T1000 (cell line): ENCODE measurements at regions not wholly inside any gene's neighbourhood (a gene's known extent, or its start where the extent isn't known, plus 50 kb on each side); places are given as distances from the start of the nearest gene placed in this dataset.
"Not testable (repeated sequence)": the region's sequence is repeated elsewhere in the genome, so short reads cannot be mapped to it uniquely, and the experiment has no call there.

Experiments
- DNase-seq: peaks from one replicate; lab custom pipeline; 2025; ENCODE audit warnings: mixed read lengths; lab: John Stamatoyannopoulos, UW

DNA sequence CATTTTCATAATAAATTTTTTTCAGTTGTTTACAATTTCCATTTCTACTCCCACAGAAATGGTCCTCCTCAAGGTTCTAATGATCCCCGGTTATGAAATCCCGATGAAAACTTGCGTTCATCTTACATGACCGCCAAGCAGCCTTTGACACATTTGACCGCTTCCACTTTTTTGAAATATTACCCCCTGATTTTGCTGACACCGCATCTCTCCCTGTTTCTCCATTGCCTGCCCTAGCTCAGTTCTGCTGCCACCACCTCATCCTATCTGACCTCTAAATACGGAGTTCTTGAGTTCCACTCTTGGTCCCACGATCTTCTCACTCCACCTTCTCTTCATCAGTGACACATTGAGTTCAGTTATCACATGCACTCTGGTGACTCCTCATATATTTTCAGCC is 74.1 kb downstream of the SLC35B3 start:
- no peak for DNase-seq

DNA sequence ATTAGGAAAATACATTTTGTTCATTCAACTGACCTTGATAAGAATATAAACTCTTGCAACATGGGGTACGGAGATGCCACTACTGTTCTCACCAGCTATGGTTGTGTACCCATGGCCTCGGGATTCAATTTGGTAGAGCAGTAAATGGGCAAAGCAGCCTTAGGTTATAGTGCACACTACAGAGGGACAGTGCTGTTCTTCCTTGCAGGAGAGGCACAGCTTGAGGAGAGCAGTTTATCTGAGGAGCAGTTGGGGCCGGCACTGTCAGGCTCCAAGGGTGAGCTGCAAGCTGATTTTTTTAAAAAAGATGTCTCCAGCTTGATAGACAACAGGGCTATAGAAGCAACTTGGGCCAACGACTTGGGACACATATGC is 82.4 kb downstream of the SLC35B3 start:
- no peak for DNase-seq

DNA sequence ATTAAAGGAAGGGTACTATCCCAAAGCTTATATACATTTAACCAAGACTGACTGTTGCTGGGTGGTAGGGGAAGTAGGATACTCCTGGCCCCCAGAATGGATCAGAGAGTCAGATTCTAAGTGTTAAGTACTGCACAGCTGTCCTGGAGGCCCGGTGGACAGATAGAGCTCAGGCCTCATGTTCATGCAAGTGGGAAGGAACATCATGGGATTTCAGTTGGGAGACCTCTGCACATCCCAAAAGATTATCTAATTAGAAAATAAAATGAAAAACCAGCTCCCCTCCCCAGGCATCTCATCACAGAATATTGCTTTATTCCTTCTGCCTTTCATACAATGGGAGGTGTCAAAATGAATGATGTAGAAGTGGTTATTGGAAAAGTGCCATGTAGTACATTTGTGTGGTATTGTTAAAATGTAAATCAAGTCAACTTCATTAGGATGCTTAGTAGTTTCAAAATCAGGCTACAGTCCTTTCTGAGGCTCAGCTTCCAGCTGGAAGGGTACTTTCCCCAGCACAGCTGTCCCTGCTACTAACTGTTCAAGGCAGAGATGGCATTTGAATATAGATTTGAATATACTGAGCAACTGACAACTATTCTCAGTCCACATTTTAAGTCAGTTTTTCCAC is 82.9 kb downstream of the SLC35B3 start:
- DNase-seq: no peak

DNA sequence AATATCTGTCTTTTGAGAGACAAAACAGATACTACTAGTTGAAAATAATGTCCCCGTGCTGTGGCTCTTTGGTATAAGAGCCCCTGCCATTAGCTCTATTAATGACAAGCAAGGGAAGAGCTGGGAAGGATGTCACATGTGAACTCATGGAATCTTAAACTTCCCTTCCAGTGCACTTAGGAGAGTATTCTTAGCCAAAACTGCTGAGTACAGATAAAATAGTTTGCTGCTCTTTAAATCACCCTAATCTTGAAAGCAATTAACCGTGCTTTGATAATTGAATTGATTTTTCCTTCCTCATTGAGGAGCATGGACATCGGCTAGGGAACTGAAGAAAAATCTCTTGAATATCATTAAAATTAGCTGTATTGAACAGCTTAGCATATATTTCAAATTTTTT is 91.7 kb downstream of the SLC35B3 start:
- DNase-seq: no peak

DNA sequence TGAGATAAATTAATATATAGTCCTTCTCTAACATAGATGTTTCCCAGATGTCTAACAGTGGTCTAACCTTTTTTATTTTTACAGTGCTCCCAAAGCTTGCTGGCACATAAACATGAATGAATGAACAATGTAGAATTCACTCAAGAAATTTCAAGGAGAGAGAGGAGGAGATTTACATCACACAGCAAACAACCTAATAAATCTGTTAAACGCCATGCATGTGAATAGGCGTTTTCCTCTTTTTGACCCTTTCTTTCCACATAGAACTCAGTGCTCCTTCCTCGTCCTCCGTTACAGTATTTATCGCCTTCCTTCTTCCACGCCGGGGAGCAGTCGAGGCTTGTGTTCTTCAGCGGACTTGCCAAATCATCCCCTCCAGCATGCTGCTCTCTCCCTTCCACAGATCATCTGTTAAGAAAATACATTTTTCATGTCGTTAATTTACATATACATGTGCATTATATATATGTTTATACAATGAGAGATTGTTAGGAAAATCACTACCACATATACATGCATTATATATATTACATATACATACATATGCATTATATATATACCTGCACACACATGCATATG is 93.0 kb downstream of the SLC35B3 start:
- no peak for DNase-seq

DNA sequence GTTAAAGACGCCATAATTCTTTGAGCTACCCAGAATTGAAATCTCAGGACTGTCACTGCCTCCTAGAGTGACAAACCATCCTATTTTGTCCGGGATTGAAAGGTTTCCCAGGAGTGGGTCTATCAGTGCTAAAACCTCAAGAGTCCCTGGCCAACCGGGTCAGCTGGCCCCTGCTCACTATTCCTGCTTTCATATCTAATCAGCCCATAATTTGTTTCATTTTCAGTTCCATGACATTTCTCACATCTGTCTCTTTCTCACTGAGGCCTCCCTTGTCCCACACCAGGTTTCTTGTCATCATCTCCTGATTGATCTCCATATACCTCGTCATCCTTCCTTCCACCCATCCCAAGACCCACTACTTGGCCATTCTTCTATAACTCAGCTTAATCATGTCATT is 98.2 kb downstream of the SLC35B3 start:
- DNase-seq: no peak

DNA sequence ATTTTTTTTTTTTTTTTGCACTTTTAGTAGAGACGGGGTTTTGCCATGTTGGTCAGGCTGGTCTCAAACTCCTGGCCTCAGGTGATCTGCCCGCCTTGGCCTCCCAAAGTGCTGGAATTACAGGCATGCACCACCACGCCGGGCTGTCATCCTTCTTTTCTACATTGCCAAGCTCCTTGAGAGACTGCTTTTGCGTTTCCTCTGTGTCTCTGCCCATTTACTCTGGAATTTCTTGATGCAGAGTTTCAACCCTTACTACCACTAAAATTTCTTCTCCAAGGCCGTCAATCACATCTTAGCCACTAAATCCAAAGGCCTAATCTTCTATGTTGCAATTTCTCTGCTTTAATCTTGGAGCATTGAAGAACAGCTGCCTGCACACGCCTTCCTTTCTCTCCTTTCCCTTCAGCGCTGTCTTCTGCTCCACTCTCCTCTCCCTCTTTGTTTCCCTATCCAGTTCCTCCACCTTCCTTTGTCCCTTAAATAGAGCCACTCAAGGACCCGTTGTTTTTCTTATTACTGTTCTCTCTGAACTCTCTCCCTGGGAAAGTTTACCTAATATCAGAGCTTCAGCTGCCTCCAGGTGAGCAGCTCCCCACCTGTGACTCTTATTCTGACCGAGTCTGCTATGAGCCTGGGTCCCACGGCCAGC is 98.8 kb downstream of the SLC35B3 start:
- no peak for DNase-seq

DNA sequence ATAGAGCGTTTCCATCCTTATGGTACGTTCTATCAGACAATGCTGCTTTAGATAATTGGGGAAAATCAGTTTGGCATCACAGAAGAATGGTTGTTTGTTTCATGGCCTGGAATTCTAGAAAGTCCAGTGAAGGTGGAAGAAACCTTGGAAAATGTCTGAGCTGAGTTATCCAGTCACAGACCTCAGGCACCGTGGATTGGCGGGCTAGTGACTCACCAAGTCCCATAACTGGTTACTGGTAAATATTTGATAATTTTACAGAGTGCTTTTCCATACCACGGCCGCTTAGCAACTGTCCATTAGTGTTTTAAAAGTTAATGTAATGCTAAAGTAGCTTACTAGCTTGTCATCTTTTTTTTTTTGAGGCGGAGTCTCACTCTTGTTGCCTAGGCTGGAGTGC is 99.4 kb downstream of the SLC35B3 start:
- no peak for DNase-seq

DNA sequence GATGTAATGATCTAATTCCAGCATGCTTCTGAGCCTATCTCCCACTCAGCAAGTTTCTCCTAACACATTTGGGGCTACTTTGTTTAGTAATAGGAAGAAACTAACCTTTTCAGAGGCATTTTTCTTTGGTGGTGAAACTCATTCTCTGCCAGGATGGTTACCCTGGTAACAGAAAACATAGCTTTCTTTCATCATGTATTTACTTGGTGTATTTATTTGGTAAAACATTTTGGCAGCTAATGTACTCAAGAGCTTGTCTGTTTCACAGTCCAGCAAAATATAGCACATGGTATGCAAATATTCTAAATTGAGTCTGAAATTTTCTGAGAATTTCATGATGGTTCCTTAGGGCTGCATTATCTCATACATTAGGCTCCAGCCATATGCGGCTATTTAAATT is 100.0 kb downstream of the SLC35B3 start:
- DNase-seq: no peak

DNA sequence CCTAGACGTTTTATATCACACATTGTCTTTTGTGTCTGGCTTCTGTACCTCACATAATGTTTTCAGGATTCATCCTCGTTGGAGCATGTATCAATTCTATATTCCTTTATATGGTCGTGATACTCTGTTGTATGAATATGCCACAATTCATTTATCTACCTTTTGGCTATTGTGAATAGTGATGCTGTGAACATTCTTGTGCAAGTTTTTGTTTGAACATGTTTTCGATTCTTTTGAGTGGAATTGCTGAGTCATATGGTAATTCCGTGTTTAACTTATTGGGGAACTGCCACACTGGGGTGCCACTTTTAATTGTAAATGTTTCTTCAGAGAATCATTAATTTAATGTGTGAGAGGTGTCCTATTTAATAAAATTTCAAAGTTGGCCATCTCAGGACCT is 101.2 kb downstream of the SLC35B3 start:
- no peak for DNase-seq

DNA sequence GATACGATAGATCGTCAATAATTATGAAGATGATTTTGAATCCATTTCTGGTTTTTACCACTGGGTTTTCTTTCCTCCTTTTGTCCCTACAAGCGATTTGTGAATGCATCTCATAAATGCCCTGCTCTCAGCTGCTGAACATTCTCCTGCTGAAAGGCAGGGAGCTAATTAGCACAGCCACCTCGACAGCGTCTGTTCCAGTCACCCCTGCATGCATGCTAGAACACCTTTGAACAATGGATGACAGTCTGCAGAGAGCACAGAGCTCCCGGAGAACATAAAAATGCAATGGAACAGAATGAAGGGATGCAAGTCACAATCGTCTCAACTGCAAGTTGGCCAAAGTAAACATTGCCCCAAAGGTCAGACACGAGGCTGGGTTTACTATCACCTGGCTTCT is 105.8 kb downstream of the SLC35B3 start:
- DNase-seq: no peak

DNA sequence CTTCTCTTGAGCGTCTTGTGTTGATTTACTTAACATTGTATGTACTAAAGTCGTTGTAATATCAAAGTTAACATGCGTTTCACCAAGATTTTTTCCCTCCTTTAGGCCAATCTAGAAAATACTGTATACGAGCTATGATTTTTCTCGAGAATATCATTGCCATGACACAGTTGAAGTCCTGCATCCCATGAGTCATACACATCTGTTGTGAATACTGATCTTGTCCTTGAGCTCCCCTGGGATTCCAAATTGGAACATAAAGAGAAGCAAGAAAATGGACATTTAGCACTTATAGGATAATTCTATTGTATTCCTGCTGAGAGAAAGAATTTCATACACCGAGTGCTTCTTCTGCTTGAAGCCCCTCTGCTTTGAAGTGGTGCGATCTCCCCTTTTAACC is 109.6 kb downstream of the SLC35B3 start:
- DNase-seq: no peak

DNA sequence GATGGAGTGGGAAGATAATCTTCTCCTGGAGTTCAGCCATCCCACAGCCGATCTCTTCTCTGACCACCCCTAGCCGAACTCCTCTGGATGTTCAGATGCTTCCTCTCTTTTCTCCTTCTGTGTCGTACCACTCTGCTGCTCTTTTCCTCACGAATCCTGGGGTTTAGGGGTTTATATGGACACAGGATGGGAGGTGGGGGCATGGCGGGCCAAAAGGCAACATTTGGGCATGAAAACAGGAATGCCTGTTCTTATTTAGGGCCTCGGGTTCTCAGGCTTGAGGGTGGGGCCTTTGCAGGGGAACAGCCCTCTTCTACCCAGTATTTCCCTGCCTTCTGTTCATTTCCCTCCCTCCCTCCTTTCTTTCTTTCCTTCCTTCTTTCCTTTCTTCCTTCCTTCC is 112.7 kb downstream of the SLC35B3 start:
- DNase-seq: no peak

DNA sequence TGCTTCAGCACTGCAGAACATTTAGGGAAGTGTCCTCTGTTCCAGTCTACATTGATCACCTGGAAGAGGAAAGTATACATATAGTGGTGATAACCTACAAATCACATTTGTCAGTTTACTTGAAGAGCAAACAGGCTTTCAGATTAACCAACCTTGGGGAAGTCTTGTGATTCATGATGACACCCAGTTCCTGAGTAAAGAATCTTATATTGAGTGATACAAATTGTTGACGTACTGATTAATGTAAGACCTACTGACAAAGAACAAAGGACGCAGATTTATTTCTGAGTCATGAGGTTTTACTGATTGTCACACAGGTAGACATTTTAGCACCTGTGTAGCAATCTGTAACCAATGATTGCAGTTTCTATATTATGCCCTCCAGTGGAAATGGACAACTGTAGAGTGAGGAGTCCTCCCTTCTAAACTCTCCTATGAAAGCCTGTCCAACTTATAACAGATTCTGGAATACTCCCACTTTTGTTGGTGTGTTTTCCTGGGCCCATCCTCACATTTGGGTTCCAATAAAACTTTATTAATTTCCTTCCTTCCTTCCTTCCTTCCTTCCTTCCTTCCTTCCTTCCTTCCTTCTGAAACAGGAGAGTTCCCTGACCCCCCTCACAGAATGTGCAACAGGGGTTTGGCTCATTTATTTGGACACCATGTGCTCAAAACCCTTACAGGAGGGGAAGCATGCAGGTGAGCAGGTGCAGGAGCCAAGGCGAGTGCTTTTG is 113.5 kb downstream of the SLC35B3 start:
- no peak for DNase-seq

DNA sequence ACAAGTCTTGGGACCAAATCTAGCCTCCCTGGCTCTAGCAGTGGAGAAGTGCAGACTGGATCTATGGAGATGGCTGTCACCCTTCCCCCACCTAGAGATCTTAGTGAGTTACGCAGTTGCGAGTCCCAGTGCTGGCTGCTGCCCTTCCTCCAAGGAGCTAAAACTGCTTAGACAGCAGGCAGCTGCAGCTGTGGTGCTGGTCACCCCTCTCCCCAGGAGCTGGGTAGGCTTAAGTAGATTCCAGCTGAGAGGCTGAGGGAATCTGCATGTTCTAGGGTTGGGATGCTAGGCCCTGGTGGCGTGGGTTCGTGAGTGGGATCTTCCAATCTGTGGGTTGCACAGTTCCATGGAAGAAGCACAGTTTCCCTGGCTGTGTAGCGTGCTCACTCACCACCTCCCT is 120.2 kb downstream of the SLC35B3 start:
- no peak for DNase-seq

DNA sequence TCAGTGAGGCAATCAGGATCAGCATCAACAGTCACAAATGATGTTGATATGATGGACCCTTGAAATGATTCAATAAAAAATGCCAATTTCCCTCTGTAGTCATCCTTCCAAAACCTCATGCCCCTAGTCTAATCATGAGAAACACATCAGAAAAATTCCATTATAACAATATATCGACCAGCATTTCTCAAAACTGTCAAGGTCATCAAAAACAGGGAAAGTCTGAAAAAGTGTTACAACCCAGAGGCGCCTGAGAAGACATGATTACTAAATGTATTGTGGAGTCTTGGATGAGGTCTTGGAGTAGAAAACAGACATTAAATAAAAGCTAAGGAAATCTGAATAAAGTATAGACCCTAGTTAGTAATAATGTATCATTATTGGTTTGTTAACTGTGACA is 133.8 kb downstream of the SLC35B3 start:
- no peak for DNase-seq

DNA sequence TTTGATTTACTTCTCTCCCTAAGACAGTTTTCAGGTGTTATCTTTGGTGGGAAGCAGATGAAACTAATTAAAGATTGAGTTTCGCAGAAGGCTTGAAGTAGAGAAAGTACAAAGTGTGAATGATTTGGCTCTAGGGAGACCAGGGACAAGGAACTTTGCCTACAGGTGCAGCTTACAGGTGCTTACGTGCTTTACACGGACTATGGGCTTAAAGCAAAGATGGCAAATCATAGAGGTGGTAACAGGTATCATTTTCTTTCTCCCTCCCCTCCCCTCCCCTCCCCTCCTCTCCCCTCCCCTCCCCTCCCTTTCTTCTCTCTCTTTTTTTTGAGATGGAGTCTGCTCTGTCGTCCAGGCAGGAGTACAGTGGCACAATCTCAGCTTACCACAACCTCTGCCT is 136.3 kb downstream of the SLC35B3 start:
- no peak for DNase-seq

DNA sequence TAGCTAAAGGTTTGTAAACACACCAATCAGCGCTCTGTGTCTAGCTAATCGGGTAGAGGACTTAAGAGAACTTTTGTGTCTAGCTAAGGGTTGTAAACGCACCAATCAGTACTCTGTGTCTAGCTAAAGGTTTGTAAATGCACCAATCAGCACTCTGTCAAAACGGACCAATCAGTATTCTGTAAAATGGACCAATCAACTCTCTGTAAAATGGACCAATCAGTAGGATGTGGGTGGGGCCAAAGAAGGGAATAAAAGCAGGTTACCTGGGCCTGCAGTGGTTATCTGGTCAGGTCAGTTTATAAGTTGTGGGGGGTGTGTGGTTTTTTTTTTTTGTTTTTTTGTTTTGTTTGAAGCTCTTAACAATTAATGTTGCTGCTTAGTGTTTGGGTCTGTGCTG is 152.4 kb downstream of the SLC35B3 start:
- DNase-seq: not testable (repeated sequence)

DNA sequence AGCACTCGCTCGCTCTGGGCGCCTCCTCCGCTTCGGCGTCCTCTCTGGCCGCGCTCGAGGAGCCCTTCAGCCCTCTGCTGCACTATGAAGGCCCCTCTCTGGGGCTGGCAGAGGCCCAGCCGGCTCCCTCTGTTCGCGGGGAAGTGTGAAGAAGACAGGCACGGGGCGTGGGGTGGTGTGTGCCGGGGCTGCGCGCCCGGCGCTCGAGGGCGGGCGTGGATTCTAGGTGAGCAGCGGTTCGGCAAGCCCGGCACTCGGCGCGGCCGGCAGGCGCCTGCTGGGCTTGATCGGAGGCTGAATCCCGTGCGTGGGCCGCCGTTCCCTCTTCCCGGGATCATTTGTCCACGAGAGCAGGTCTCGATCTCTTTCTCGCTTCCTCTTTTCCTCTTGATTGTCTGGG is 153.0 kb downstream of the SLC35B3 start:
- no peak for DNase-seq

DNA sequence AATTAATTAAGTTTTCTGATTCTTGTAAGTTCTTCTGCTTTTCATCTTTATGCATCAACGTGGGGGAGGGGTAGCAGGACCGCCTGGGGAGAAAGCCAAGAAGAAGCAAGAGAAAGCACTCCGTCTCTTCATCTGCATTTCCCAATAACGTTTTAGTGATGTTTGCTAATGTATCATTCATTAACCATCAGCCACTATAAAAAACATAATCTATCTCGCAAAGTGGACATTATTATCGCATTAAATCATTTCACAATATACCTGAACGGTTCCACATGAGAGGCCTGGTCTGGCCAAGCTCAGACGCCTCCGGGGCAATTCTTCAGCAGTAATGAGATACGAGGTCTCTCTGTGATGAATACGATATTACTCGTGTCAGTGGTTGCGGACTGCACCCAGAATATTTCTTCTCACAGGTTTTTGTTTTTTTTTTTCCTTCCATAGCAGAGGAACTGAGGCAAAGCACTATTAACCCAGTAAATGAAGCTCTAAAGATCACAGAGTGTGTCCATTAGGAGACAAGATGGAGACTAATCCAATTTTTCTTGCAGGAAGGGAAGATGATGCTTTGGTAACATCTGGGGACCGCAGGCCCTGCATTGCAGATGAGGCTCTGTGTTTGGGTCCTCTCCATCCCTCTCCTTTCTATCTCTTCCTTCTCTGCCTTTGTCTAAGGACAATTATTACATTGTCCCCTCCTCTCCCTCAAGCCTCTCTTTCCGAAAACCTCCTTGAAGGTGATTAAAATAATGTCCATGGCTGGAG is 156.1 kb downstream of the SLC35B3 start:
- DNase-seq: no peak

DNA sequence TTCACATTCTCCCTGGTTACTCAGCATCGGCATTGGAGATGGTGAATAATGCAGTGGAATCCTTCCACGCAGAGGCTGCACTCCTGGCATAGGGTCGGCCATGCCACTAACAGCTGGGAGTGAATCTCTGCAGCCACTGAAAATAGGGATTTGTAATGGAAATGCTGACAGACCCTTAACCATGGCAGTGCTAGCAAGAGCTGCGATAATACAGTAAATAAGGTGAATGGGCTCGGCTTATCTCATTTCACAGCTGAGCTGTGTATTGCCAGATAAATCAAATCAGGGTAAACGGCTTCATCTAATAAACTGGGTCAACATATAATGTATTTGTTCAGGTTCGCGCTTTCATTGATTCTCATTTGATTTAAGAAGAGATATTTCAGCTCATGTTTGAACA is 156.8 kb downstream of the SLC35B3 start:
- no peak for DNase-seq

DNA sequence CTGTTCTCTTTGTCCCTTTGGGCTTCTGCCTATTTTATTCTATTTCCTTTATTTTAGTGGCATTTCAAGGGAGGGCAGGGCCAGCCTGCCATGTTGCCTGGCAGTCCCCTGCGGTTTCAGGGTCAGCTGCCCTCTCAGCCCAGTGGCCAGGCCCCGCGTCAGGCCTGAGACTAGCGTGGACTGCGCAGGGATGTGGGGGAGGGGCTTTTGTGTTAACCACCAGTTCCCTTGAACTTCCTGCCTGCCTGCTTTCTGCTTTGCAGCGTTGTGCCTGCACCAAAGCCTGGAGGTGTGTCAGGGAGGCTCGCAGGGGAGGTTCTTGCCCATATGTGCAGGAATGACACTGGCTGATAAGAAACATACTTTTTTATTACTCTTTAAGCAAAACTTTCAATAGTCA is 157.6 kb downstream of the SLC35B3 start:
- DNase-seq: no peak

DNA sequence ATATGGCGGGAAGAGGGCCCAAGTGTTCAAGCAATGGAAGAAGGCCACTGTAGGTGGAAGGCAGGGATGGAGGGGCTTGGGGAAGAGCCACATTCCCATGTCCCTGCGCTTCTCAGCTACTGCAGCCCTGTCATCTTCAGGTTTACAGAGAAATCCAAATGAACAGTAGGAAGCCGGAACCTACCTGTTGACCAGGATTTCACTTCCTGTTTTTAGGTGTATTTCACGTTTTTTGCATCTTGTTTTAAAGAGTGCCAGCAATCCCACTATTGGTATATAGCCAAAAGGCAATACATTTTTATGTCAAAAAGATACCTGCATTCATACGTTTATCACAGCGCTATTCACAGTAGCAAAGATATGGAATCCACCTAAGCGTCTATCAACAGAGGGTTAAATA is 159.2 kb downstream of the SLC35B3 start:
- DNase-seq: no peak
